HG02798 (cell line): ENCODE measurements at regions not wholly inside any gene's neighbourhood (a gene's known extent, or its start where the extent isn't known, plus 50 kb on each side); places are given as distances from the start of the nearest gene placed in this dataset.
A peak's percentile ranks its signal among the peaks of the same experiment; 100 is the strongest.

Source experiments
- ATAC-seq: cut with Tn5 transposase; IDR thresholded peaks from one replicate; pipeline ENCODE4 v1.9.1; 2021; ENCODE audit warnings: mild to moderate bottlenecking; ENCODE audit not compliant: unreplicated experiment, poor library complexity

DNA sequence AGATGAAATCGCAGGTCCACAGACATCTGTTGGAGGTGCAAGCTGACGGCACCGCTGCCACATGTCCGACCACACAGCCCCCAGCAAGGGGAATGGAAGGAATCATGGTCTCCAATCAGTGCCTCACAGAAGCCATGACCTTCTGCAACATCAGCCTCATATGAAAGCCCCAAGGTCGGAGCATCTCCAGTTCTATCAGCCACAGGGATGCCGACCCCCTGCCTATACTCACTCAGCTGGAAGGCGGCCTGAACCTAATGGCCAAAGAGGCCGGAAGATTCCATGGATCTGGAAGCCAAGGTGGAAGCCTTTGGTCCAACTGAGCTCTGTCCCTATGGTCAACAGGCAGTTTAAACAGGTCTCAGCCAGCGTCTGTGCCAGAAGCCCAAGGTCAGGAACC lies 278.8 kb downstream of the TNS1 start:
- no peak for ATAC-seq

DNA sequence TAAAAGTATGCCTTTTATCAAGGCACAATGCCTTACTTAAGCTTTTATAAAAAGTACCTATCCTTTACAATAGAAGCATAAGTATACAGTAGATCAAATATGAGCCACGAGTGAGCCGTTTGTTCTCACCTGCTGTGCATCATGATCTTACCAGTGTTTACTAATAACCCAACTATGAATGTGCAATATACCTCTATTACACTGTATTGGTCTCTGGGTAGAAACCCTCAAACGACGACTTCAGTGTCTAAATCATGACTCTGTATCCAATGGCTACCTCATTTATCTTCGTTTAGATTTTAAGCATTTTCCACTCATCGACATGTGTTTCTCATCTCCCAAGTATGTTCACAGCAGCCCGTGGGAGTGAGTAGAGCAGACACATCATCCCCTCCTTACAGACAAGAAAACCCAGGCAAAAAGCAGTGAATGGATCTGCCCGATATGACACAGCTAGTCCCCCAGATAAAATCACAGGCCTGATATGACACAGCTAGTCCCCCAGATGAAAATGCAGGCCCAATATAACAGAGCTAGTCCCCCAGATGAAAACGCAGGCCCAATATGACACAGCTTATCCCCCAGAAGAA lies 279.8 kb downstream of the TNS1 start:
- ATAC-seq, result no peak

DNA sequence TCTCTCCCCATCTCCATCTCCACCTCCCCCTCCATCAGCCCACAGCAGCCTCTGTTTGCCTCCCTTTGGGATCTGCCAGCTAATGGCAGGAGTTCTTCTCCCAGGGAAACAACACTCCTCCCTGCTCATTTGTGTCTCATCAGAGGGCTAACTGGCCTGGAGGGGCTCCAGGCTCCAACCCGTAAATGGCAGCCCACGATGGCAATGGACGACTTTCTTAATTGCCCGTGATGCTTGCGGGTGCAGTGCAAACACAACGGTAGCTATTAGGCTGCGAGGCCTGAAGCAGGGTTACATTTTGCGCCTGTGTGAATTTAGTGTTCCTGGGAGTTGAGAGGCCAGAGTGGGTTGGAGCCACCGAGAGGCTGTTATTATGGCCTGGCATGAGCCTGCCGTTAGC lies 285.1 kb downstream of the TNS1 start:
- no peak for ATAC-seq

DNA sequence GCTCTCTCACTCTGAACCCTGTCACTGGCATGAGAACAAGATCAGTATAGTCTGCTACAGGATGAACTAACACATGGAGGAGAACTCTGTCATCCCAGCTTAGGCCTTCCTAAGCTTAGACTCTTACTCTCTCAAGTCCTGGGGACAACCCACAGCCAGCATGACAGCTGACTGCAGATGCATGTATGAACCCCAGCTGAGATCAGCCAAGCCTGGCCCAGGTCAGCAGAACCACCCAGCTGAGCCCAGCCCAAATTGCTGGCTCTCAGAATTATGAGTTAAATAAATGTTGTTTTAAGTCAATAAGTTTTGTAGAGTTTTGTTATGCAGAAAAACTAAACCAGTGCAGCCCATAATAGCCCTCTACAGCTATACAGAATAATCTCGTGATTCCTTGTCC lies 287.3 kb downstream of the TNS1 start:
- no peak for ATAC-seq

DNA sequence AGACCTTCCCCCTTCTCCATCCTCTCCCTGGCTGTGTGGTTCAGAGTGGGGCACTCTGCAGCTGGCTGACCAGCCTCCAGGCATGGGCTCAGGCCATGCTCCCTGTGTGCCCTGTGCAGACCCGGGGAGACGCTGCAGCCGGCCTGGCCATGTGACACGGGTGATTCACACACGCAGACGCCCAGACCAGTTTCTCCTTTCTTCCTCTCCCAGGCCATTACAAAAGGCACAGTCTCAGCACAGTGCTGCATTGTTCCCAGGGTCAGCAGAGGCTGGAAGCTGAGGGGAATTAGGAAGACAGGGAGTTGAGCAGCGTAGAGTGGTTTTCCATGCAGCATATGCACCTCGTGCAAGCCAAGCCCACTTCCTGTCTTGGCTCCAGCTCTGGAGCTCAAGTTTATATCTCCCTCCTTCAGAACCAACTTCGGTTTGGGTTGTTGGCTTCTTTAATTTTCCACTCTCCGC lies 288.5 kb downstream of the TNS1 start:
- no peak for ATAC-seq

DNA sequence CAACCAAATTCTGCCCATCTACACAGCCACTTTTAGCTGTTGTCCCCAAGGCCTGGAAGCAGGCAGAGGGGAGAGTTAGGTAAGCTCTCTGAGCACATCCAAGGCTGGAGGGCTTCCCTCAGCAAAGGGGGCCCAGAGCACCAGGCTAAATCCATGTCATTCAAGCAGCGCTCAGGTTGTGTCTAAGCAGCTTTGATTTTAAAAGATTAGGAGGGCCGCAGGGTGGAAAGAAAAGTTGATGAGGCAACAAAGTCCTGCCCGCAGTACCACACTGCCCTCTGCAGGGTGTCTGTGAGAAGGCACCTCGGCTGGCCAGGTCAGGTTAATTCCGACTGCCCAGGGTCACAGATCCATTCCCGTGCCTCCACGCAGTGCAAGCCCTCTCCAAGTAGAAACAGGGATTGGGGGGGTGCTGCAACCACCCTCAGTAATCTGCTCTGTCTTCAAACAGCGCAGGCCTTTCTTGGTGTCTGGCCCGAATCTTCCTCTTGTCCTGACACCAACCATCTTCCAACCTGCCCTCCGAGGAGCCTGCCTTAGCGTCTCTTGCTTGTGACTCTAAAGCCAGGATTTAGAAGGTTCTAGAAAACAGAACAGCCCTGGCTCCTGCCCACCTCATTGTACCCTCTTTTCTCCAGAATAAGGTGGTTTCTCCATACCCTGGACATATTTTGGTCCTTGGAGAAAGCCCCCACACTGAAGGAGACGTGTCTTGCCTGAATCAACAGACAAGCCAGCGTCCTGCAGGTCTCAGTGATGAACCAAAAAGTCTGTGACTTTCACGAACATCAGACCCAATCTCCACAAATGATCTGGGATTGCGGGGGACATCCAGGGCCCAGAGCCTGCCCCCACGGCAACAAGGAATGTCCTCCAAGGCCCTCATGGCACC lies 289.2 kb downstream of the TNS1 start:
- peak; percentile 79 for ATAC-seq

DNA sequence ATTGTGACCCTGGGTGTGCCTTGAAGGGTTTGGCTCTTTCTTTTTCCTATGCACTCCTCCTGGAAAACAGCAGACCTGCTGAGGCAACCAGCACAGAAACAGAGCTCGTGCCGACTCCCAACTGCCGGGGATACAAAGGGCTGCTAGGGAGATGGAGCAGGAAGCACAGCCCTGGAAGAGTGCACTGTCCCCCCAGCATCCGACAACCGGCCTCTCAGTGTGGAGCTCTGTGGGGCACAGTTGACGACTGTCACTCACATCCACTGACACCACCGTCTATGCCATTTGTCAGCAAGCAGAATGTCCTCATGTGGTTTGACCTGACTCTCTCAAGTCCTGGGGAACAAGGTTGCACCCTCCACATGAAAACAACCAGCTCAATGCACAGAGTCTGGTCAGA lies 290.4 kb downstream of the TNS1 start:
- ATAC-seq, result no peak

DNA sequence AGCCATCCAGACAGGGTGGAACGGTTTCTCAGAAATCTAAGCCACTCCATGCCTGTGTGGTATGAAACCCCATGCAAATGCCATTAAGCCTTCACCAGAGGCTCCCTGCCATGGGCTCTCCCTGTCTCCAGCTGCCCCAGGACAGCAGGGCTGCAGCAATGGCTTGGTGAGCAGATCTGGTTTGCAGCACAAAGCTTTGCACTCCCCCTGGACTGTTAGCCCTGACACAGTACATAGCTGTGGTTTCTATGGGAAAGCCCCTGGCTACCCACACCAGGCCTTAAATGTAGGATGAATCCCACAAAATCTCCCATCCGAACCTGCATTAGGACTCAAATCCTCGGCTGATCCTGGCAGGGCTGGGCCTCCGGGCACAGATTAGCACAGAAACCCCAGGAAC lies 291.6 kb downstream of the TNS1 start:
- no peak for ATAC-seq

DNA sequence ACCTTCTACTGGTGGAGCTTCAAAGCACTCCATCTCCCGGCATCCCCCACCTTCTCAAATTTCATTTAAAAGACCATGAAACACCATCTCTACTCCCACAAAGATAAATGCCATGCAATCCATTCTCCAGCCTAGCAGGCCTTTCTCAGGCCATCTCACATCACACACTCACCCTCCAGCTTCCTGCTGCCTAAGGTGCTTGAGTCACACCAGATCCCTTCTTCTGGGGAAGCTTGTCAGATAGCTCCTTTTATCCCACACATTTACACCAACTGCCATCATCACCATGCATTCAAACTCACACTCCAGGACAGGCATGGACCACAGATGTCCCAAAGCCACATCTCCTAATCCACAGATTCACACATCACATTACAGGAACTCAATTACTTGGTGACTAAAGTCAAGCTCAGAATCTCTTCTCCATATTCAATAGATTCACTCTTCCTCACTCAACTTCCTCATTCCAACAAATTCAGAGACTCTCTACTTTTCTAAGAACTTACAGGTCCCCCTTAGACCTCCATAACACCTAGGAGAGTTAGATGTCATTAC lies 292.5 kb downstream of the TNS1 start:
- ATAC-seq, result no peak

DNA sequence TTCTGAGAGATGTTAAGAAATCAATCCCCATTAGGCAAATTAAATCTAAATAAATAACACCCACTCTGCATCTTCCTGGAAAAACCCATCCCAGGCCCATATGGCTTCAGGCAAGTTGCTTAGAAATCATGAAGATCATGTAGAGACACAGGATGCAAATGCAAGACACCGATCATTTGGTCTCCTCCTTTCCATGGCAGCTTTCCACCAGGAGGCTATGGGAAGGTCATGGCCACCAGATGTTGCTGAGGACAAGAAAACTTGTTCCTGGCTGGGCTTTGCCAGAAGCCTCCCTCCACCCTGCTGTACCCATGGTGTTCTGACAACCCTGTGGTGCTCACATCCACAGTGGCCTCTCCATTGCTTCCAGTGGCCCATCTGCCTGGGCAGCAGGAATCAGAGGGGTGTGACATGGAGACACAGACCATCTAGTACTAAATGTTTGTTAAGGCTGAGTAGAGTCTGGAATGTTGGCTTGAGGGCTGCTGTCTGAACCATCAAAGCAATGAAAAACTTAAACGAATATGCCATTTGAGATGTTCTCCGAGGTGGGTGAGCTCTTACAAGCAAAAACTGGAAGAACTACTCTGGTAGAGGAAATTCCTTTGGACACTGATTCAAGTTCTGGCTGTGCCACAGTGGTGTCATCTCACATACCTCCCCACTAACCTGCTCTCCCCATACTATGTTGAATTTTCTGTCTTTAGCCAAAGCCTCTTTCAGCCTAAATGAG lies 293.2 kb downstream of the TNS1 start:
- no peak for ATAC-seq

DNA sequence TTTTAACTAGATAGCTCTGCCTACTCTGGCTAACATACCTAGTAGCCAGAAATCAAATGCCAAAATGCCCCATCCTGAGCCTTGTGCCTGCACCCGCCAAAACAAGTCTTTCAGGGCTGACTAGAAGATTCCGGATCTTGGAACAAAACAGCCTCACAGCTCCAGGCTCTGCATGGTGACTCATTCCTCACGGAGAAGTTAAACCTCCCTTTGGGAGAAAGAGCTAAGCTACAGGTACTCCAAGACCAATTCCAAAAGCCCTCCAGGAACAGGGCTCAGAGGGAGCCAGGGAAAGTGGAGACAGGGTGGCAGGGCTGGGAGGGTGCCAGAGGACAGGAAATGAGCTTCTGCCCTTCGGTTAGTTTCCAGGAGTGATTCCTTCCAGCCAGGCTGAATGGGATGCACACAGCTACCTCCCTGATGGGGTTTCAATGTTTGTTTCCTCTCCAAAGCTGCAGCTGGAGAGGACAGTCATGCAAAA lies 295.6 kb downstream of the TNS1 start:
- ATAC-seq, result no peak

DNA sequence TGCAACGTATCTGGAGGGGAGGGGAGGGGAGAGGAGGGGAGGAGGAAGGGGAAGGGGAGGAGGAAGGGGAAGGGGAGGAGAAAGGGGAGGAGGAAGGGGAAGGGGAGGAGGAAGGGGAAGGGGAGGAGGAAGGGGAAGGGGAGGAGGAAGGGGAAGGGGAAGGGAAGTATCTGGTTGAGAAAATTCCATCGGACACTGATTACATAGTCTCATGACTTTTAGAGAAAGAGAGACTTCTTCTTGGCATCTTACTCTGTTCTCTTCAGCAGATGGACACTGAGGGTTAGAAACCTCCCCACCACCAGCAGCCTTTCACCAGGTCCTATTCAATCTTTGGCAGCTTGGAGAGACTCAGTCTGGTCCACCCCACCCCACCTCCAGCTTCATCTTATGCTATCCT lies 296.3 kb downstream of the TNS1 start:
- ATAC-seq, result no peak

DNA sequence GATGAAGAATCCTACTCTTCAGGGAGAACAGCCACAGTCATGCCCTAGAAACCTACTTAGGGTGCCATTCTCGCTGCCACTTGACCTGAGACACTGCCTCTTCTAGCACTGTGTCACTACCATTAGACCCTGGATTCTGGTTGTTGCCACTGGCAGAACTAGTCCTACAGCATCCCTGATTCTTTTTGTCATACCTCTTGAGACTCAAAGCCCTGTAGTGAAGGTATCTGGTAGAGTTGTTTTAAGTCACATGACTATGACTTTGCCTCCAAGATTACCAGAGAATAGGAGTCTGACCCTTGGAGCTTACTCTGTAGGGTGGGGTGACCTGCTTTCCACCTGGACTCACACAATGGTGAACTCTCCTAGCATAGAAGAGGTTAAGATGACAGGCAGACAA lies 296.7 kb downstream of the TNS1 start:
- no peak for ATAC-seq

DNA sequence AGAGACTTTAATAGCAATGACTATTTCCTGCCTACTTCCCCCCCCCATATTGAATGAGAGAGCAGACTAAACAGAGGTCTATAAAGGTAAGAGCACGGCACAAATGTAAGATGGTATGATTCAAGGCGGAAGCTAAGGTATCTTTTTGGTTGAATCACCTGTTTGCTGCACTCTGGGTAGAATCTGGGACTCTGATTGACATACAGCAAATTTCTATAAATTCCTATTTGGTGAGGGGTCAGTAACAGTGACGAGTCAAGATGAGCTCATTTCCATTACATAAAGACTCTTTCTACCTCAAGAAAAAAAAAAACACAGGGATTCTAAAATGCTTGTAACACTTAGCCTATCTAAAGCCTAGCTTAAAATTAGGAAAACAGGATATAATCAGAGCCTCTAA lies 297.3 kb downstream of the TNS1 start:
- no peak for ATAC-seq

DNA sequence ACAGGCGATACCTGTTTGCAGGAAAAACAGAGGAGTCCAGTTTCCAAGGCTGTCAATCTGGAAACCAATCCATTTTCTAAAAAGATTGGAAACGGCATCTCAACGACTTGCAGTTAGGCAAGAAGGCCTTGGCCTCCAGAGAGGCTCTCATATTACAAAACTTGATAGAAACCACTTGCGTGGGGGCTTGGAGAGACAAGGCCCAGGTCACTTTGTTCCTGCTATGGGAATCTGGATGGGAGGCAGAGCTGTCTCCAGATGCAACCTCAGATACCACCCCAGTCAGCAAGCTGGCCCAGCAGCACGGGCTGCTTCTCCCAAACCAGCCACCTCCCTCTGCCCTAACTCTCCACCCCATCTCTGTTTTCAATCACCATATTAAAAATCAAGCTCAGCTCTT lies 298.8 kb downstream of the TNS1 start:
- no peak for ATAC-seq

DNA sequence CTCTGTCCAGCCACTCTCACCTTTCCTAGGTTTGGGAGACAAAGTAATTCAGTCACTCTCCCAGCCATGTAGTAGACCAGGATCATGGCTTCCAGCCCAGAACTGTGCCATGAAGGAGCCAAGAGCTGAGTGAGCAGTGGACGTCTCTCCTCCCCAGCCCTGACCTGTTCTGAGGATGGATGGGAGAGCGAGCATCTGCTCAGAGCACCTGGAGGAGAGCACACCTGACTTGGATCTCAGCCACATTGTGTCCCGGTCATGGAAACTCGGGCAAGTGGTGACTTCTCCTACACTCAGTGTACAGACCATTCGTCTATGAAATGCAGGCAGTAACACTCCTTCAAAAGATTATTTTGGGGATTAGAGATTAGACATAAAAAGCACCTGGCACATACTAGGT lies 299.7 kb downstream of the TNS1 start:
- no peak for ATAC-seq

DNA sequence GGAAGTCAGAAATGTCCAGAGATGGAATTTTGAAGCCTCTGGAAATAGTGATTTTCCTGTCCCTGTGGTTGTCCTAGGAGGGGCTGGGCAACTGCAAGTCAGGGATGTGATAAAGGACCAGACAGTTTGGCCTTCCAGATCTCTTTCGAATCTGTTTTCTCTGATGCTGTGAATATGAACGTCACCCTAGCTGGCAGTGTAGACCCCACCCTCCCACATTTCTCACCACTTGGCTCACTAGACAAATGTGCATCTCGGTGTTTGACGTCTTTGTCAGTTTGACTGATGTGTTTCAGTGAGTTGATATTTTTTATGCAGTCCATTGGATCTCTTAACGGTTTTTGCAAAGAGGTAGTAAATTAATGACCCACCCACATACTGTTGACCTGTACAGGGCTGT lies 301.2 kb downstream of the TNS1 start:
- ATAC-seq, result no peak

DNA sequence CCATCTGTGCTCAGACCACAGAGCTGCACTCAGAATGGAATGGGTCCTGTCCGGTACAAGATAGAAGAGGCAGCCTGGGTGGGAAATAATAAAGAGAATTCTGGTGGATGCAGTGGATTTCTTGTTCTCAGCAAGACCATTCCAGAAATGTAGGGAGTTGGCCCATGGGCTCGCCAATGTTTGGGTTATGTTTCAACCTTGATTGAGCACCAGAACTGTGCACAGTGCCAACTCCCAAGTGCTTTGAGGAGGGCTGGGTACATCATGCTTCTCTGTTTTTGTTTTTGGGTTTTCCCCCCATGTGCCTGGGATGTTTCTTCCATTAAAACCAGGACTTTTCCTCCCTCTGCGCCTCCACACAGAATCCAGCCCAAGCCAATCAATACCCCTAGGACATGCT lies 304.1 kb downstream of the TNS1 start:
- no peak for ATAC-seq

DNA sequence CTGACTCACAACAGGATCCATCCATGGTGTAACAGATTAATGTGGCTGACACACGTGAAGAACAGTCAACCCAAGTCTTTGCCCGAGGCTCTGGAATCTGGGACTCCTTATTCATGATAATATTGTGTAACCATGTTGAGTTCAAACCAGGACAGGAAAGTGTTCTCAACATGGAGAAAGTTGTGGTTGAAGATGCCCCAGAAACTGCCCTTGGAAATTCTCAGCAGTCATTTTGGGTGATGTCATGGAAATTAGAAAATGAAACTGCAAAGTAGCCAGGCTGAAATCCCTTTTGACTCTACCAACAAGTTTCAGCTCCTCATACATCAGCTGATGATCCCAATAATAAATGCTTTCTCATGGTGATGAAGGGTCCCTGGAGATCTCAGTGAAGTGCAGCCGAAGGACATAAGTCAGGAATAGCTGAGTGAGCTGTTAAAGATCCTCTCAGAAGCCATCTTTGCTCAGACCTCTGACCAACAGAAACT lies 307.7 kb downstream of the TNS1 start:
- no peak for ATAC-seq

DNA sequence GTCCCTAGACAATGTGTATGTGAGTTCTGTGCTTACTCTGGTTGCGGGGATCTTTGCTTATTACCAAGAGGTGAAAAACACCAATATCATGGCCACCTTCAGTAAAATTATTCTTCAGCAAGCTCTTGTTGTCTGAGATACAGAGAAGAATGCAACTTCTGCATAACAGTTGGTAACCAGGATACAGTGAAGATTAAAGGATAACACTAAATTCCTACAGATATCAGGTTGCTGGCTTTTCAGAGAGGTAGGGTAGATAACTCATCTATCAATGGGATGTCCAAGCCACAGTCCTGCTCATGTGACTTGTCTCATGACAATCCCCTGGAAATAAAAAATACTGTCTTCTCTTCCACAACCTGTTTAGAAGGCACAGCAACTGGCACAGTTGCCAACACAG lies 308.5 kb downstream of the TNS1 start:
- ATAC-seq, result no peak

DNA sequence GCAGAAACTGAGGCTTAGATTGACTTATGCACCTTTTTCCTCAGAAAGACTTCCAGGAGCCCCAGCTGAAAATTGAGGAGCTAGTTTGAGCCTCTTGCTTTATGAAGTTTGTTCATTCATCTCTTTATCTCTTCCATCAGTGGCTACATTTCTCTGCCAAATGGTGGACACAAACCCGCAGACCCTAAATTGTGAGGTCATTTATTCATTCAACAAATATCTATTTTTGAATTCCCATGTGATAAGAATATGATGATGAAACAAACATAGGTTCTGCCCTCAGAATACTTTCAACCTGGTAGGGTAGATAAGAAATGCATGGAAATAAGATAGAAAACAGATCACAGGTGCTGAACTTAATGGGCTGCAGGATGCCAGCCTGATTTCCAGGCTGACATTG lies 309.4 kb downstream of the TNS1 start:
- ATAC-seq, result no peak
